HEK293T (cell line): ENCODE measurements at regions not wholly inside any gene's neighbourhood (a gene's known extent, or its start where the extent isn't known, plus 50 kb on each side); places are given as distances from the start of the nearest gene placed in this dataset.

Source experiments
- CTCF ChIA-PET: fragments of 350-600 bp; formaldehyde crosslinking; extraction: SDS; loops from one replicate; lab custom pipeline; 2021; ENCODE audit warnings: antibody characterized with exemption, inconsistent platforms; lab: Yijun Ruan, JAX
- POLR2A ChIA-PET: fragments of 350-600 bp; formaldehyde crosslinking; extraction: SDS; loops from one replicate; lab custom pipeline; 2020; ENCODE audit warnings: antibody characterized with exemption, inconsistent platforms; lab: Yijun Ruan, JAX
- DNase-seq: peaks from one replicate; pipeline ENCODE4 v3.0.0; 2012; ENCODE audit warnings: mixed read lengths; ENCODE audit errors: extremely low spot score
- ARNT ChIP-seq: fragments of 450-650 bp; IDR thresholded peaks from 2 replicates; pipeline ENCODE4 v1.6.1; 2017; ENCODE audit warnings: mild to moderate bottlenecking
- BHLHE40 ChIP-seq: fragments of 450-650 bp; IDR thresholded peaks from 2 replicates; pipeline ENCODE4 v1.6.1; 2016; ENCODE audit warnings: mild to moderate bottlenecking, moderate library complexity, borderline replicate concordance
- CTBP1 ChIP-seq: fragments of 450-650 bp; IDR thresholded peaks from 2 replicates; pipeline ENCODE4 v1.6.1; 2016; ENCODE audit warnings: borderline replicate concordance
- ELF4 ChIP-seq: fragments of 450-650 bp; IDR thresholded peaks from 2 replicates; pipeline ENCODE4 v1.6.1; 2017; ENCODE audit warnings: antibody characterized with exemption
- FOXA1 ChIP-seq: fragments of 450-650 bp; IDR thresholded peaks from 2 replicates; pipeline ENCODE4 v1.6.1; 2016; ENCODE audit warnings: mild to moderate bottlenecking
- FOXK2 ChIP-seq: fragments of 450-650 bp; IDR thresholded peaks from 2 replicates; pipeline ENCODE4 v1.6.1; 2016; ENCODE audit warnings: mild to moderate bottlenecking
- FOXM1 ChIP-seq: fragments of 450-650 bp; IDR thresholded peaks from 2 replicates; pipeline ENCODE4 v1.6.1; 2017; ENCODE audit warnings: mild to moderate bottlenecking, borderline replicate concordance
- HDGF ChIP-seq: fragments of 450-650 bp; IDR thresholded peaks from 2 replicates; pipeline ENCODE4 v1.6.1; 2017; ENCODE audit warnings: antibody characterized with exemption, borderline replicate concordance
- L3MBTL2 ChIP-seq: fragments of 450-650 bp; conservative IDR thresholded peaks from 2 replicates; pipeline ENCODE4 v1.6.1; 2016; ENCODE audit warnings: mild to moderate bottlenecking
- LEF1 ChIP-seq: fragments of 450-650 bp; IDR thresholded peaks from 2 replicates; pipeline ENCODE4 v1.6.1; 2017; ENCODE audit warnings: mild to moderate bottlenecking, borderline replicate concordance
- NFRKB ChIP-seq: fragments of 450-650 bp; IDR thresholded peaks from 2 replicates; pipeline ENCODE4 v1.6.1; 2016; ENCODE audit warnings: mild to moderate bottlenecking, moderate library complexity
- SP1 ChIP-seq: fragments of 450-650 bp; IDR thresholded peaks from 2 replicates; pipeline ENCODE4 v1.6.1; 2017
- SUZ12 ChIP-seq: fragments of 450-650 bp; IDR thresholded peaks from 2 replicates; pipeline ENCODE4 v1.6.1; 2016; ENCODE audit warnings: mild to moderate bottlenecking
- TARDBP ChIP-seq: fragments of 450-650 bp; IDR thresholded peaks from 2 replicates; pipeline ENCODE4 v1.6.1; 2016
- ZNF384 ChIP-seq: fragments of 450-650 bp; IDR thresholded peaks from 2 replicates; pipeline ENCODE4 v1.6.1; 2016
- TF ChIP-seq, protein P1 (sequence below): fragments of 450-650 bp; IDR thresholded peaks from 2 replicates; pipeline ENCODE4 v1.6.1; 2016

DNA sequence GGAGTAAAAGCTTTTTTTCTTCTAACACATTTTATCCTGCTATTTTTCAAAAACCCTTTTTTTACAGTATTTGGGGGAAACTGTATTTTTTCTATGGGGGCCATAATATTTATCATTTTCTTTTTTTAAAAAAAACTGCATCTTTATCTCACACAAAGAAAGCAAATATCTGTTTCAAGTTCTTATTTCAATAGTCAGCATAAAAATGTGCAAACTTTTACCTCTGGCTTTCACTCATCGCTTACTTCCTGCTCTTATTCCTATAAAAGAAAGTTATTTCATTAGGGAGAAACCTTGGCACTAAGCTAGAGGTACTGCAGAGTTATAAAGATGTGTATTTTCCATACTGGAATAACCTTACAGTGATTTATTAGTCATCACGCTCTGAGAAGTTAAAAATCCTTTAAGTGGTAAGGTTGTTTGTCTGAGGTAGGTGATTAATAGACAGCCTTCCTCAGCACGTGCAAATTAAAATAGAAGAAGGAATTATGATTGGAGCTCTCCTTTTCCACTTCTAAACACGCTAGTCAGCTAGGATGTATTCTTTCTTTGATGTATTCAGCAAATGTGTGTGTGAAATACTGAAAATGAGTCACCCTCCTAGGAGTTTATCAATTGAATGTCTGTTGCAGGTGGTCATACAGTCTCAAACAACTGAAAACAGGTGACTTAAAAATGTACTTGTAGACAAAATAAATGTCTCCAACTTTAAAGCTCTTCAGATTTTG, 461.0 kb downstream of the GXYLT1 start:
- CTCF ChIA-PET, result interaction anchor here (0.6 to 0.9 kb wide), 2 partner anchors 340 to 901 kb away, joined by 3 to 5 read pairs; no protein-coding TSS in a partner anchor
- TF ChIP-seq SP1 (no peak), CTBP1 (no peak), SUZ12 (no peak), BHLHE40 (no peak)
- no peak for DNase-seq
- POLR2A ChIA-PET, result no interaction called here

DNA sequence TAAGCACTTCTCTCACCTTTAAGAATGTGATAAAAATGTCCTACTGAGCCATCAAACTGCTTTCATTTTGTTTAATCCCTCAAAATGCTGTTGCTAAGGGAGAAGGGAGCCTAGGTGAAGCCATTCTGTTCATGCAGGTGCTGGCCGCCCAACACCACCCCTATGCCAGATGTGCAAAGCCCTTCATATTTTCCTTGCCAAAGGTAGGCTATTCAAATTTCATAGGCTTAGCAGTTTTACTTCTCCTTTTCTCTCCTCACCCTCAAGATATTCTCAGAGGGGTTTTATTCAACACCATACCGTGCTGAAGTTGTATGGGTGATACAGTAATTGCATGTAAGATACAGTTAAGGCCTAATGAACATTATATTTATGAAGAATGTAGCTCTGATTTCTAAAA, 461.7 kb downstream of the GXYLT1 start:
- no peak for DNase-seq
- no peak for TF ChIP-seq FOXA1
- TF ChIP-seq NFRKB, result no peak
- TF ChIP-seq BHLHE40, result no peak
- TF ChIP-seq HDGF, result no peak
- TF ChIP-seq FOXM1, result no peak
- no peak for TF ChIP-seq ELF4
- no peak for TF ChIP-seq ARNT
- ChIA-PET POLR2A (no interaction called here), CTCF (interaction anchor here (0.6 kb wide), 1 partner anchor 902 kb away, joined by 5 read pairs; no protein-coding TSS in a partner anchor)

DNA sequence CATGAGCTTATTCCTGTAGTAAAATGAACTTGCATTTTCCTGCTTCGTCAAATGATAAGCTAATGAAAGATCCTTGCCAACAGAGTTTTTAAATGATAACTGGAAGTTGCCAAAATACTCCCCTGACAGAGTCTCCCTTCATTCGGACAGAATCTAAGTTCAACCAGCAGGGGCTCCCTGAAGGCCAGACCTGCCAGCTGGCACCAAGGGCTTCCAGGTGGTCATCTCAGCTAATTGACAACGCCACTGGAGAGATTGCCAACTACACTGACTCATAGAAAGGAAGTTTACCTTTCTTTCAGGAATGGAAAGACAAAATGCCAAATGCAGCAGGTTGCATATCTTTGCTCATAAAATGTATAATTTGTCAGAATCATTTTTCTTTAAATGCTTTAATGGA, 462.8 kb downstream of the GXYLT1 start:
- CTCF ChIA-PET, result no interaction called here
- POLR2A ChIA-PET, result no interaction called here
- no peak for TF ChIP-seq ARNT
- no peak for TF ChIP-seq L3MBTL2
- no peak for TF ChIP-seq FOXK2
- TF ChIP-seq SUZ12, result no peak
- TF ChIP-seq LEF1, result no peak
- TF ChIP-seq ZNF384, result no peak
- TF ChIP-seq NFRKB, result no peak
- no peak for TF ChIP-seq FOXM1
- no peak for TF ChIP-seq ELF4
- no peak for TF ChIP-seq BHLHE40
- TF ChIP-seq HDGF, result no peak
- TF ChIP-seq, protein P1, sequence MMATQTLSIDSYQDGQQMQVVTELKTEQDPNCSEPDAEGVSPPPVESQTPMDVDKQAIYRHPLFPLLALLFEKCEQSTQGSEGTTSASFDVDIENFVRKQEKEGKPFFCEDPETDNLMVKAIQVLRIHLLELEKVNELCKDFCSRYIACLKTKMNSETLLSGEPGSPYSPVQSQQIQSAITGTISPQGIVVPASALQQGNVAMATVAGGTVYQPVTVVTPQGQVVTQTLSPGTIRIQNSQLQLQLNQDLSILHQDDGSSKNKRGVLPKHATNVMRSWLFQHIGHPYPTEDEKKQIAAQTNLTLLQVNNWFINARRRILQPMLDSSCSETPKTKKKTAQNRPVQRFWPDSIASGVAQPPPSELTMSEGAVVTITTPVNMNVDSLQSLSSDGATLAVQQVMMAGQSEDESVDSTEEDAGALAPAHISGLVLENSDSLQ, result no peak
- no peak for TF ChIP-seq SP1
- TF ChIP-seq FOXA1, result no peak
- DNase-seq, result no peak

DNA sequence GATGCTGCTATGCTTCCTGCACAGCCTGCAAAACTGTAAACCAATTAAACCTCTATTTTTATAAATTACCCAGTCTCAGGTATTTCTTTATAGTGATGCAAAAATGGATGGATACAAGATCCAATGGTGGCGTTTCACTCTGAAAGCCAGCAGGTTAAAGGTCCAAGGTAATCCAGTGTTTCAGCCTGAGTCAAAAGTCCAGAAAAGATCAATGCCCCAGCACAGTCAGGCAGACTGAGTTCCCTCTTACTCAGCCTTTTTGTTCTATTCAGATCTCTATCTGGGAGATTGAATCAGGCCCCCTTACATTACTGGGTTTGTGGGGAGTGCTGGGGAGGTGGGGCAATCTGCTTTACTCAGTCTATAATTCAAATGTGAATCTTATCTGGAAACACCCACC, 464.5 kb downstream of the GXYLT1 start:
- ChIA-PET CTCF (no interaction called here), POLR2A (no interaction called here)
- no peak for DNase-seq
- no peak for TF ChIP-seq TARDBP

DNA sequence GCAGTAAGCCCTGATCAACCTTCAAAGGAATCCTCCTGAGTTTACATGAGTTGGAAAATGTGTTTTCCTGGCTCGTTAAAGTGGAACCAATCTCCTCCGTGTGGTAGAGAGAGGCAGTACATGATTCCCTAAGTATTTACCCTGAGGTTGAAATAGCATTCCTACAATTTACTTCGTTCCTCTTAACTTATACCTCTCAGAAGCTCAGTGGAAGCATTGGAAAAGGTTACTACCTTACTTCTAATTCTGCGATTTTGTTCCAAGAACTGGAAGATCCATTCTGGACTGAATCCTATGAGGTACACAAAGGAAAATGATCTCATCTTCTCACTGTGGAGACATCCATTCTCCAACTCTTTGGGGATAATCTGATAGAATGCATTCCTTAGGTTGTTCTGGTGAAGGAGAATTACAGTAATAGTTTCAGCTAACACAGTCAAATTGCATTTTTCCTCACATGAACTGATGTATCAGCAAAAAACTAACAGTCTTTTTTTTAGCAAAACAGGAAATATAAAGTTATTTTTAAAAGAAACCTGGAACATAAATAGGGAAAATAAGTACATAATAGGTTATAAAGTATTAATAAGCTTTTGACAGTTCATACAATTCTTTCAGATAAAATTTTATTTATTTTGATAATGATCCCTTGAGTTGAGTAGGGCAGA, 475.6 kb downstream of the PDZRN4 start:
- TF ChIP-seq BHLHE40 (no peak), SUZ12 (no peak), NFRKB (no peak), SP1 (no peak), L3MBTL2 (no peak), CTBP1 (no peak), ELF4 (no peak), FOXK2 (no peak), LEF1 (no peak), HDGF (no peak), FOXM1 (no peak), TARDBP (no peak)
- TF ChIP-seq, protein P1, result no peak
- ChIA-PET POLR2A (no interaction called here), CTCF (interaction anchor here (1.3 kb wide), 1 partner anchor 361 kb away, joined by 9 read pairs; no protein-coding TSS in a partner anchor)
- DNase-seq, result peak; percentile 46

DNA sequence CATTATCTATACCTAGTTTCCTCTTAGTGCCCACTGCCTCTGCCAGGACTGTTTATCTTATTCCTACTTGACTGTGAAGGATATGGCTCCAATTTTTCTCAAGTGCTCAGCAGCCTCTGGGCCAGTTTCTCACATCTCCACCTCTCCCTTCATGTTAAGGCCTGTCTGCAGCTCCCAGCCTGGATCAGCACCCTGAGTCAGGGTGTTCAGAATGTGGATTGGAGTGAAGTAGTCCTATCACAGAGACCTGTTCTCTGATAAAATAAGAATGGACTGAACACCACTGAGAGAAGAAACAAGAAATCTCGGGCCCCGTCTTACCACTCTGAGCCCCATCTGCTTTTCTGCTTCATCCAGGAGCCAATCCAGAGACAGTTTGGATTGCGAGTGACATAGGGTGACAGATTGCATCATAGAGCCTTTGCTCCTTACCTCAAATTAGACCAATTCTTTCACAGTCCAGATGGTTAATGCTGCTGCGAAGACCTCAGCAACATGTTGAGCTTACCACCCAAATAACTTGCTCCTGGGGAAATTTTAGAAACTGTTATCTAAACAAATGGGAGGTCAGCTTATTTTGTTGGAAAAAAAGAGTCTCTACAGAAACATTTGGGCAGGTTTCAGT, 473.1 kb downstream of the PDZRN4 start:
- DNase-seq, result no peak
- TF ChIP-seq LEF1 (no peak), ZNF384 (no peak), NFRKB (no peak), FOXK2 (no peak), SP1 (no peak), BHLHE40 (no peak), FOXM1 (no peak), ELF4 (no peak), L3MBTL2 (no peak)
- ChIA-PET POLR2A (no interaction called here), CTCF (no interaction called here)

DNA sequence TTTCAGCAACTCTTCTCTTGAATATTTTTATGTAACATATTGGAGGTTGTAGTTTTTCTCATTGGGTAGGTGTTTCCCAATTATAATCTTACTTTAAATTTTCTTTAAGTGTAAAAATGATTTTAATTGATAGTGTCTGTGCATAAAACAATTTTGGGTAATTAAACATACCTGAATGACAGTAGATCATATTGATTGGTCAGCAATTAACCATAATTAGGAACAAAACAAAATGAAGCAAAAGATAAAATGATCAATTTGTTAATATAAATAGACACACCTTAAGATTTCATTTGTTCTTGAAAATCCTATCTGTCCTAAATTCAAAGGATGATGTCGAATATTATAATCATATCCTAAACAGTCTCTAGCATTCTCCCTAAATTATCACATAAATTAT, 468.3 kb downstream of the PDZRN4 start:
- DNase-seq, result no peak
- no peak for TF ChIP-seq L3MBTL2
- TF ChIP-seq ELF4, result no peak
- TF ChIP-seq TARDBP, result no peak
- no peak for TF ChIP-seq LEF1
- TF ChIP-seq ZNF384, result no peak
- TF ChIP-seq, protein P1, result no peak
- TF ChIP-seq FOXA1, result no peak
- no peak for TF ChIP-seq NFRKB
- CTCF ChIA-PET, result no interaction called here
- POLR2A ChIA-PET, result no interaction called here
